CD14-positive monocyte (primary cell): ENCODE measurements at regions not wholly inside any gene's neighbourhood (a gene's known extent, or its start where the extent isn't known, plus 50 kb on each side); places are given as distances from the start of the nearest gene placed in this dataset.

Experiments
- DNase-seq, 3 donors: peaks; one replicate each; pipeline ENCODE4 v3.0.0-alpha.2; 2011 to 2022
- H2AFZ ChIP-seq: 2 replicates; pipeline ENCODE4 v1.6.0; 2012; ENCODE audit warnings: mild to moderate bottlenecking, low read depth, low read length, inconsistent platforms; ENCODE audit not compliant: insufficient read depth, poor library complexity, severe bottlenecking
- H3K27ac ChIP-seq, 2 donors: 1 replicate in 1 of 2; 2 replicates in 1 of 2; pipeline ENCODE4 v1.5.1; 2012 to 2013; ENCODE audit warnings: low read length in 2 of 2, control low read depth in 1 of 2, inconsistent platforms in 1 of 2, low read depth in 1 of 2, mild to moderate bottlenecking in 1 of 2
- H3K27me3 ChIP-seq, 2 donors: one replicate each; pipeline versions ENCODE4 v1.6.0 to v1.6.1; 2011 to 2013; ENCODE audit warnings: low read length in 2 of 2; ENCODE audit not compliant: control insufficient read depth in 2 of 2, insufficient read depth in 2 of 2
- H3K36me3 ChIP-seq, 2 donors: replicated peaks in 1 of 2; 1 replicate in 1 of 2; 2 replicates in 1 of 2; pipeline versions ENCODE4 v1.5.1 to v1.6.1; 2012 to 2013; ENCODE audit warnings: low read length in 2 of 2, control low read depth in 1 of 2, inconsistent platforms in 1 of 2, mild to moderate bottlenecking in 1 of 2; ENCODE audit not compliant: insufficient read depth in 2 of 2, control insufficient read depth in 1 of 2
- H3K4me1 ChIP-seq, 2 donors: 1 replicate in 1 of 2; 2 replicates in 1 of 2; pipeline versions ENCODE4 v1.5.1 to v1.6.1; 2012 to 2013; ENCODE audit warnings: low read length in 2 of 2, control low read depth in 1 of 2, inconsistent platforms in 1 of 2, mild to moderate bottlenecking in 1 of 2, moderate library complexity in 1 of 2; ENCODE audit not compliant: insufficient read depth in 2 of 2, control insufficient read depth in 1 of 2
- H3K4me2 ChIP-seq: replicated peaks from 2 replicates; pipeline ENCODE3; 2012; ENCODE audit warnings: low read length, moderate library complexity, mild to moderate bottlenecking; ENCODE audit not compliant: poor library complexity, severe bottlenecking; ENCODE audit errors: extremely low read depth
- H3K4me3 ChIP-seq, 3 experiments: fragments of 200-600 bp in 1 of 3; sonication (generic) in 1 of 3; replicated peaks in 1 of 3; 1 replicate in 2 of 3; 2 replicates in 1 of 3; pipeline ENCODE4 v1.5.1; 2011 to 2013; ENCODE audit warnings: low read length in 3 of 3, mild to moderate bottlenecking in 3 of 3, control low read depth in 2 of 3, low read depth in 2 of 3, inconsistent platforms in 1 of 3, moderate library complexity in 1 of 3
- H3K79me2 ChIP-seq: 2 replicates; pipeline ENCODE4 v1.6.0; 2012; ENCODE audit warnings: mild to moderate bottlenecking, control low read depth, inconsistent platforms, low read length, moderate library complexity; ENCODE audit not compliant: insufficient read depth
- H3K9ac ChIP-seq: 2 replicates; pipeline ENCODE4 v1.6.0; 2017; ENCODE audit warnings: low read length, mild to moderate bottlenecking; ENCODE audit not compliant: insufficient read depth, poor library complexity, severe bottlenecking
- H3K9me3 ChIP-seq, 2 donors: replicated peaks in 1 of 2; 1 replicate in 1 of 2; 2 replicates in 1 of 2; pipeline versions ENCODE4 v1.5.1 to v1.6.1; 2012 to 2013; ENCODE audit warnings: low read length in 2 of 2, control low read depth in 1 of 2; ENCODE audit not compliant: control insufficient read depth in 1 of 2, insufficient read depth in 1 of 2
- H4K20me1 ChIP-seq: 2 replicates; pipeline ENCODE4 v1.6.0; 2012; ENCODE audit warnings: mild to moderate bottlenecking, low read length, control low read depth, moderate library complexity; ENCODE audit not compliant: insufficient read depth
- H3K27ac Mint-ChIP-seq, 7 donors: one replicate each; pipeline ENCODE4 v1.8.0; 2020; ENCODE audit warnings: mild to moderate bottlenecking in 7 of 7, mixed read lengths in 7 of 7, moderate library complexity in 6 of 7, inconsistent platforms in 2 of 7
- H3K27me3 Mint-ChIP-seq, 3 donors: one replicate each; pipeline ENCODE4 v1.8.0; 2021 to 2022; ENCODE audit warnings: low read depth in 3 of 3, mild to moderate bottlenecking in 3 of 3, mixed read lengths in 3 of 3, moderate library complexity in 3 of 3, inconsistent platforms in 1 of 3
- H3K36me3 Mint-ChIP-seq, 2 donors: one replicate each; pipeline ENCODE4 v1.8.0; 2020; ENCODE audit warnings: mixed read lengths in 2 of 2, inconsistent platforms in 1 of 2, mild to moderate bottlenecking in 1 of 2
- H3K4me1 Mint-ChIP-seq: one replicate; pipeline ENCODE4 v1.8.0; 2020; ENCODE audit warnings: mild to moderate bottlenecking, mixed read lengths
- H3K4me3 Mint-ChIP-seq, 2 donors: one replicate each; pipeline ENCODE4 v1.8.0; 2020; ENCODE audit warnings: mild to moderate bottlenecking in 2 of 2, mixed read lengths in 2 of 2, moderate library complexity in 1 of 2
- H3K9me3 Mint-ChIP-seq, 7 donors: one replicate each; pipeline ENCODE4 v1.8.0; 2020 to 2022; ENCODE audit warnings: mixed read lengths in 7 of 7, mild to moderate bottlenecking in 6 of 7, moderate library complexity in 6 of 7, inconsistent platforms in 2 of 7
- CTCF ChIP-seq: fragments of 200-600 bp; IDR thresholded peaks from one replicate; pipeline ENCODE4 v1.8.0; 2022; ENCODE audit warnings: antibody characterized with exemption, mild to moderate bottlenecking
- WGBS: methylation state at CpG from one replicate; pipeline ENCODE4 v1.1.5; 2013; ENCODE audit warnings: missing lambda C conversion rate; ENCODE audit not compliant: insufficient coverage; 5-methylcytosine and 5-hydroxymethylcytosine counted together
- intact Hi-C, 2 donors: fragments of 100-400 bp; cut with micrococcal nuclease; formaldehyde crosslinking; loops; one replicate each; pipeline versions ENCODE4 v1.15.0 to v1.15.1; 2023

- Histone ChIP-seq H3K4me1 (no peaks in the 10 kb centered on the region), H3K9me3 (no peaks in the 10 kb centered on the region), H4K20me1 (no peaks in the 10 kb centered on the region), H3K27ac (no peak overlapping the region), H3K36me3 (no peaks in the 10 kb centered on the region), H3K9ac (no peak overlapping the region), H3K4me3 (no peak overlapping the region), H2AFZ (no peak overlapping the region), H3K79me2 (no peaks in the 10 kb centered on the region), H3K4me2 (no peak overlapping the region), H3K27me3 (peaks cover 0 to 6% of the 10 kb centered on the region in 2 donors)
- Mint-ChIP-seq H3K27me3 (peaks cover 4 to 13% (median 11%) of the 10 kb centered on the region in 3 donors), H3K27ac (no peak overlapping the region), H3K9me3 (peaks cover 0 to 4% (median 1%) of the 10 kb centered on the region in 7 donors), H3K4me1 (no peaks in the 10 kb centered on the region), H3K4me3 (no peak overlapping the region), H3K36me3 (no peaks in the 10 kb centered on the region)
- intact Hi-C loops, result no loop called here
- no peak for TF ChIP-seq CTCF
- no CpG with 5 or more reads among the region's 6 CpGs for WGBS
- DNase-seq, result no peak
These were observed 421.7 kb downstream of the TCERG1L start for GRCh38 chr10:130889780-130890179.

- no peak for TF ChIP-seq CTCF
- 98% methylated on average over 7 of the region's 11 CpGs for WGBS
- H3K9me3 Mint-ChIP-seq, result peaks cover 0 to 3% (median 1%) of the 10 kb centered on the region in 7 donors
These were observed 420.5 kb downstream of the TCERG1L start for GRCh38 chr10:130891066-130891465.

More at GRCh38 chr10:130891066-130891465, 420.5 kb downstream of the TCERG1L start:
- intact Hi-C loops, result no loop called here
- Histone ChIP-seq H3K79me2 (no peaks in the 10 kb centered on the region), H3K9me3 (no peaks in the 10 kb centered on the region), H4K20me1 (no peaks in the 10 kb centered on the region), H2AFZ (no peak overlapping the region), H3K4me3 (no peak overlapping the region), H3K9ac (no peak overlapping the region), H3K36me3 (no peaks in the 10 kb centered on the region), H3K27ac (no peak overlapping the region), H3K4me2 (no peak overlapping the region), H3K4me1 (no peaks in the 10 kb centered on the region), H3K27me3 (no peaks in the 10 kb centered on the region)
- DNase-seq, result no peak
- Mint-ChIP-seq H3K27ac (no peak overlapping the region), H3K27me3 (peaks cover 4 to 6% (median 5%) of the 10 kb centered on the region in 3 donors), H3K4me1 (no peaks in the 10 kb centered on the region), H3K4me3 (no peak overlapping the region), H3K36me3 (no peaks in the 10 kb centered on the region)
